ENCODE measurements at regions not wholly inside any gene's neighbourhood (a gene's known extent, or its start where the extent isn't known, plus 50 kb on each side); places are given as distances from the start of the nearest gene placed in this dataset.

- DNase-seq: peak; percentile 35 to 74 (median 45)
- intact Hi-C loops (cut with DNase I): no loop called here
- Histone ChIP-seq H3K27me3 (no peaks in the 10 kb centered on the region), H3K4me3 (no peak overlapping the region), H3K4me1 (replicated peaks in 1 of 2) (peaks cover 0 to 14% of the 10 kb centered on the region in 2 donors), H3K27ac (no peak overlapping the region), H3K9me3 (replicated peaks in 1 of 3) (no peaks in the 10 kb centered on the region), H3K36me3 (replicated peaks in 1 of 2) (no peaks in the 10 kb centered on the region)
- no peak for TF ChIP-seq POLR2A (IDR thresholded peaks at IDR 0.05)
- TF ChIP-seq, protein P1, sequence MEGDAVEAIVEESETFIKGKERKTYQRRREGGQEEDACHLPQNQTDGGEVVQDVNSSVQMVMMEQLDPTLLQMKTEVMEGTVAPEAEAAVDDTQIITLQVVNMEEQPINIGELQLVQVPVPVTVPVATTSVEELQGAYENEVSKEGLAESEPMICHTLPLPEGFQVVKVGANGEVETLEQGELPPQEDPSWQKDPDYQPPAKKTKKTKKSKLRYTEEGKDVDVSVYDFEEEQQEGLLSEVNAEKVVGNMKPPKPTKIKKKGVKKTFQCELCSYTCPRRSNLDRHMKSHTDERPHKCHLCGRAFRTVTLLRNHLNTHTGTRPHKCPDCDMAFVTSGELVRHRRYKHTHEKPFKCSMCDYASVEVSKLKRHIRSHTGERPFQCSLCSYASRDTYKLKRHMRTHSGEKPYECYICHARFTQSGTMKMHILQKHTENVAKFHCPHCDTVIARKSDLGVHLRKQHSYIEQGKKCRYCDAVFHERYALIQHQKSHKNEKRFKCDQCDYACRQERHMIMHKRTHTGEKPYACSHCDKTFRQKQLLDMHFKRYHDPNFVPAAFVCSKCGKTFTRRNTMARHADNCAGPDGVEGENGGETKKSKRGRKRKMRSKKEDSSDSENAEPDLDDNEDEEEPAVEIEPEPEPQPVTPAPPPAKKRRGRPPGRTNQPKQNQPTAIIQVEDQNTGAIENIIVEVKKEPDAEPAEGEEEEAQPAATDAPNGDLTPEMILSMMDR (IDR thresholded peaks at IDR 0.05): peak in 3 of 6 experiments; percentile 22 to 32 (median 23)
- WGBS, 4 donors: 18 to 26% (median 25%) methylated on average over 4 of the region's 4 CpGs
Measured at GRCh38 chr6:22471132-22471690, 98.2 kb upstream of the HDGFL1 start.

DNA sequence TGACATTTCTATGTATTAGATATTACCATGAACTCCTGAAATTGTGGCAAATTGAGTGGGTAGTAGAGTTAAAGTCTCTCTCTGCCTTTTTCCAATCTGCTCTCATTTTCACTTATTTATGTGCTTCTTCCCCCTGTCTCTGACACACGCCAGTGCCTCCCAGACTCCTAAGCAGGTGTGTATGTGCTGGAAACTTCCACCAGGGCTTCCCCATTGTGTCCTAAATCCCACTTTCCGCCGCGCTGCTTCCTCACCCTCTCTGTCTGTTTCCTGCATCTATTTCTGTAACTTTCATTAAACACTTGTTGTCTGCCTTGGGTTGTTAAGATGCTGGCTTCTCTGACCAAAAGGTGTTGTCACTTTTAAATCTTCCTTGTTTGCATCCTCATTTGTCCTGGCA lies 97.6 kb upstream of the HDGFL1 start:
- peaks cover 0 to 14% of the 10 kb centered on the region in 2 donors for H3K4me1 ChIP-seq (replicated peaks in 1 of 2)
- no peak for TF ChIP-seq POLR2A (IDR thresholded peaks at IDR 0.05)
- TF ChIP-seq, protein P1 (IDR thresholded peaks at IDR 0.05): no peak
- no peaks in the 10 kb centered on the region for H3K36me3 ChIP-seq (replicated peaks in 1 of 2)
- H3K27me3 ChIP-seq: no peaks in the 10 kb centered on the region
- H3K27ac ChIP-seq: no peak overlapping the region
- intact Hi-C loops (cut with DNase I): no loop called here
- WGBS, 4 donors: 78 to 86% (median 82%) methylated on average over 4 of the region's 4 CpGs
- no peak overlapping the region for H3K4me3 ChIP-seq
- no peaks in the 10 kb centered on the region for H3K9me3 ChIP-seq (replicated peaks in 1 of 3)
- no peak for DNase-seq

DNA sequence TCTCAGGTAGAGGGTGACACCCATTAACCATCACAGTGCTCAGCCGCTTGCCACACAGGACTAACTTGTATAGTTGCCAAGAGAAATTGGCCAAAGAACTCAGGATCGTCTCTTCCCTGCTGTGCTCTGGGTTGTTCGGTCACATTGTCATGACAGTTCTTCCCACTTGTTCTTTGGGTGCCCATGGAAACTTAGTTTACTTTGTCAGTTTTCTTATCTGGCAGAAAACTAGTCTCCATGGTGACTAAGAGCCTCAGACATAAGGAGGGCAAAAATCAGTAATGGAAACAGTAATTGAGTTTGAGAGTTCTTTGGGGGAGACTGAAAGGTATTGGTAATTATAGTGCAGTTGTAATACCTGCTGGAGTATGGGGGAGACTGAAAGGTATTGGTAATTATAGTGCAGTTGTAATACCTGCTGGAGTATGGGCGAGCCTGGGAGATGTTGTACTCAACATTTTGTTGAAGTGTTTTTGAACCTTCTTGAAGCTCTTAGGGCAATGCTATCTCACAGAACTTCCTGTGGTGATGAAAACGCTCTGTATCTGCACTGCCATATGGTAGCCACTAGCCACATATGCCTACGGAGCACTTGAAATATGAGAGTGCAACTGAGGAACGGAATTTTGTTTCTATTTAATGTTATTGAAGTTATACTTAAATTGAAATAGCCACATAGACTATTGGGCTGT lies 95.2 kb upstream of the HDGFL1 start:
- peaks cover 0 to 14% of the 10 kb centered on the region in 2 donors for H3K4me1 ChIP-seq (replicated peaks in 1 of 2)
- H3K4me3 ChIP-seq: no peak overlapping the region
- intact Hi-C loops (cut with DNase I): no loop called here
- H3K9me3 ChIP-seq (replicated peaks in 1 of 3): no peaks in the 10 kb centered on the region
- no peaks in the 10 kb centered on the region for H3K27me3 ChIP-seq
- no peaks in the 10 kb centered on the region for H3K36me3 ChIP-seq (replicated peaks in 1 of 2)
- H3K27ac ChIP-seq: no peak overlapping the region
- TF ChIP-seq POLR2A (IDR thresholded peaks at IDR 0.05): no peak
- TF ChIP-seq, protein P1 (IDR thresholded peaks at IDR 0.05): no peak
- no peak for DNase-seq
- WGBS, 4 donors: 79 to 87% (median 84%) methylated on average over 7 of the region's 7 CpGs

- WGBS, 4 donors: 50 to 67% (median 58%) methylated on average over 4 of the region's 4 CpGs
- no peaks in the 10 kb centered on the region for H3K36me3 ChIP-seq (replicated peaks in 1 of 2)
- no peaks in the 10 kb centered on the region for H3K4me1 ChIP-seq (replicated peaks in 1 of 2)
- no peak for DNase-seq
- TF ChIP-seq, protein P1 (IDR thresholded peaks at IDR 0.05): no peak
- no peak for TF ChIP-seq POLR2A (IDR thresholded peaks at IDR 0.05)
- H3K27ac ChIP-seq: no peak overlapping the region
- no peaks in the 10 kb centered on the region for H3K9me3 ChIP-seq (replicated peaks in 1 of 3)
- H3K4me3 ChIP-seq: no peak overlapping the region
- no peaks in the 10 kb centered on the region for H3K27me3 ChIP-seq
- intact Hi-C loops (cut with DNase I): no loop called here
Measured at GRCh38 chr6:22476811-22477390, 92.5 kb upstream of the HDGFL1 start.
